Panc1 (cell line): ENCODE measurements at regions not wholly inside any gene's neighbourhood (a gene's known extent, or its start where the extent isn't known, plus 50 kb on each side); places are given as distances from the start of the nearest gene placed in this dataset.

Experiments used
- ATAC-seq: fragments of 200-7000 bp; cut with Tn5 transposase; 2 replicates; pipeline ENCODE4 v1.9.1; 2020; ENCODE audit warnings: mild to moderate bottlenecking, moderate library complexity
- BruUV-seq: library from RNA; stranded (reverse); fragments of 400-500 nt; replicated peaks from 2 replicates; lab custom pipeline; 2021; lab: Mats Ljungman, UMichigan
- CTCF ChIA-PET: fragments of 300-600 bp; sonication (Branson Sonifier 250); formaldehyde crosslinking; loops from one replicate; lab custom pipeline; 2022; ENCODE audit warnings: antibody characterized with exemption; lab: Charles Lee
- POLR2A ChIA-PET: fragments of 300-600 bp; sonication (Branson Sonifier 250); formaldehyde crosslinking; loops from one replicate; lab custom pipeline; 2022; ENCODE audit warnings: antibody characterized with exemption; lab: Charles Lee
- DNase-seq: peaks from one replicate; pipeline ENCODE4 v3.0.0-alpha.2; 2010; ENCODE audit warnings: low read depth, low spot score
- H3K27ac ChIP-seq: 2 replicates; pipeline ENCODE4 v1.5.1; 2011; ENCODE audit warnings: mild to moderate bottlenecking, low read length, inconsistent platforms
- H3K27me3 ChIP-seq: fragments of 200-500 bp; sonication (Bioruptor generic); 2 replicates; pipeline ENCODE4 v1.6.0; 2014; ENCODE audit warnings: low read length, inconsistent platforms; ENCODE audit not compliant: control insufficient read depth, insufficient read depth
- H3K36me3 ChIP-seq: fragments of 200-500 bp; sonication (Bioruptor generic); 2 replicates; pipeline ENCODE4 v1.5.1; 2014; ENCODE audit warnings: inconsistent platforms, mild to moderate bottlenecking, low read length, moderate library complexity; ENCODE audit not compliant: control insufficient read depth, insufficient read depth
- H3K4me1 ChIP-seq: 2 replicates; pipeline ENCODE4 v1.5.1; 2011; ENCODE audit warnings: inconsistent platforms, mild to moderate bottlenecking, low read length, moderate library complexity; ENCODE audit not compliant: control insufficient read depth, insufficient read depth
- H3K4me3 ChIP-seq, 2 experiments: 2 replicates each; pipeline ENCODE4 v1.5.1; 2011 to 2012; ENCODE audit warnings: low read depth in 2 of 2, low read length in 2 of 2, mild to moderate bottlenecking in 2 of 2, inconsistent platforms in 1 of 2, moderate library complexity in 1 of 2
- H3K9me3 ChIP-seq: fragments of 200-500 bp; sonication (Bioruptor generic); 2 replicates; pipeline ENCODE4 v1.5.1; 2014; ENCODE audit warnings: low read depth, mild to moderate bottlenecking, inconsistent platforms, low read length, moderate library complexity; ENCODE audit not compliant: control insufficient read depth, insufficient read depth
- CTCF ChIP-seq: fragments of 450-650 bp; IDR thresholded peaks from 2 replicates; pipeline ENCODE4 v1.5.1; 2017; ENCODE audit warnings: mild to moderate bottlenecking
- POLR2AphosphoS5 ChIP-seq: IDR thresholded peaks from 2 replicates; pipeline ENCODE4 v1.6.1; 2012; ENCODE audit warnings: mild to moderate bottlenecking, low read depth, low read length, moderate library complexity
- REST ChIP-seq, 2 experiments: IDR thresholded peaks; 2 replicates each; pipeline ENCODE4 v1.6.1; 2011 to 2012; ENCODE audit warnings: low read depth in 2 of 2, control low read depth in 1 of 2, low read length in 1 of 2, mild to moderate bottlenecking in 1 of 2, moderate library complexity in 1 of 2; ENCODE audit not compliant: insufficient read depth in 1 of 2
- SIN3A ChIP-seq: IDR thresholded peaks from 2 replicates; pipeline ENCODE4 v1.6.1; 2012; ENCODE audit warnings: low read depth, mild to moderate bottlenecking, low read length, moderate library complexity, borderline replicate concordance; ENCODE audit not compliant: insufficient read depth
- TCF7L2 ChIP-seq: IDR thresholded peaks from 2 replicates; pipeline ENCODE4 v1.6.1; 2011; ENCODE audit warnings: mild to moderate bottlenecking, low read depth, low read length, inconsistent platforms
- in situ Hi-C: cut with HindIII; loops from 2 replicates; pipeline ENCODE4 v1.10.0; 2016; ENCODE audit warnings: low sequenced_read_pairs, low pct_unique_long_range_greater_than_20kb
- intact Hi-C: fragments of 100-400 bp; cut with micrococcal nuclease; formaldehyde crosslinking; loops from one replicate; pipeline ENCODE4 v1.10.0; 2022; ENCODE audit not compliant: unreplicated experiment

- no peak for DNase-seq
- POLR2A ChIA-PET: no interaction called here
These were observed 596.1 kb downstream of the ETNK1 start for GRCh38 chr12:23221066-23221465.

GRCh38 chr12:23221926-23222325 lies 597.0 kb downstream of the ETNK1 start:
- no peak for DNase-seq
- ATAC-seq: no peak
- Histone ChIP-seq H3K4me3 (no peak overlapping the region), H3K4me1 (no peaks in the 10 kb centered on the region), H3K9me3 (no peaks in the 10 kb centered on the region), H3K27me3 (no peaks in the 10 kb centered on the region), H3K27ac (no peak overlapping the region), H3K36me3 (no peaks in the 10 kb centered on the region)
- in situ Hi-C loops: no loop called here
- intact Hi-C loops: no loop called here
- TF ChIP-seq CTCF: no peak
- no peak for TF ChIP-seq REST (IDR thresholded peaks at IDR 0.05; ENCODE audit: insufficient read depth in 1 of 2, low read depth in 2 of 2, low read length in 1 of 2)
- no peak for TF ChIP-seq TCF7L2
- TF ChIP-seq POLR2AphosphoS5: no peak
- TF ChIP-seq SIN3A: no peak
- CTCF ChIA-PET: no interaction called here
- POLR2A ChIA-PET: no interaction called here
- BruUV-seq: no TSS peak

More at GRCh38 chr12:23221066-23221465, 596.1 kb downstream of the ETNK1 start:
- H3K27ac ChIP-seq: no peak overlapping the region
- no peak for ATAC-seq
- H3K27me3 ChIP-seq: no peaks in the 10 kb centered on the region
- intact Hi-C loops (no loop called here), in situ Hi-C loops (no loop called here)
- BruUV-seq: no TSS peak
- H3K9me3 ChIP-seq: no peaks in the 10 kb centered on the region
- CTCF ChIA-PET: no interaction called here
- H3K4me1 ChIP-seq: no peaks in the 10 kb centered on the region
- no peak overlapping the region for H3K4me3 ChIP-seq
- TF ChIP-seq POLR2AphosphoS5: no peak
- no peak for TF ChIP-seq CTCF
- no peak for TF ChIP-seq TCF7L2
- no peak for TF ChIP-seq REST (IDR thresholded peaks at IDR 0.05; ENCODE audit: insufficient read depth in 1 of 2, low read depth in 2 of 2, low read length in 1 of 2)
- no peak for TF ChIP-seq SIN3A
- H3K36me3 ChIP-seq: no peaks in the 10 kb centered on the region
